Hematopoietic multipotent progenitor cell treated with erythropoietin and hydrocortisone succinate and interleukin-3 and kit ligand, for 4 days (in vitro differentiated cells): ENCODE measurements at regions not wholly inside any gene's neighbourhood (a gene's known extent, or its start where the extent isn't known, plus 50 kb on each side); places are given as distances from the start of the nearest gene placed in this dataset.
"Not testable (repeated sequence)": the region's sequence is repeated elsewhere in the genome, so short reads cannot be mapped to it uniquely, and the experiment has no call there.

ENCODE experiments used
- DNase-seq: peaks from one replicate; pipeline ENCODE4 v3.0.0-alpha.2; 2015

DNA sequence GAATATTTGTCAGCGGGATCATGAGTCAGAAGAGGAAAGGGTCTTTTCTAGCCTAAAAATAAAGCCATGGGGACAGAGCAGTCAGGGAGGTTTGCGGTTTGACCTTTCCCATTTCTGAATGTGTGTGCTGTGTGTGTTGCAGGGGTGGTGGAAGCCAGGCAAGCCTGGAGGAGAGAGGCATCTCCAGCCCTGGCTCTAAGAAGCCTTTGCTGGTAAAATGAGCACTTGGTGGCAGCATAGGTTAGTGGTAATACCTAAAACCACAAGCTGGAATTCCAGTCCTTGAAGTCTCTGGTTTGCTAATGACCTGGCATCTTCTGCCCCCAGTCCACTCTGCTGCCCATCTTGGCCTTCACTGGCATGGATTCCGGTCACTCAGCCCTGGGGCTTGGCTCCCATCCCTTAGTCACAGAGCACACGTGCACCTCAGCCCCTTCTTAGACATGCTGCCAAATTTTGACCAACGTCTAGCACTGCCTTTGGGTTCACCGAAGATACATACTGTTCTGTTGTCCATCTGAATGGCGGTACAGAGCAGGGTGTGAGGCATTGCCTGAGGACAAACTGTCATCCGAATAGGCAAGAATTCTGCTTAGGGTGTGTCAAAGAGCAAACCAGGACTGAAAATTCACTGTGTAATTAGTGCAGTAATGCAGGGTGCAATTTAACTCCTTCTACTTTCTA is 52.7 kb downstream of the KCNA5 start:
- DNase-seq: no peak

DNA sequence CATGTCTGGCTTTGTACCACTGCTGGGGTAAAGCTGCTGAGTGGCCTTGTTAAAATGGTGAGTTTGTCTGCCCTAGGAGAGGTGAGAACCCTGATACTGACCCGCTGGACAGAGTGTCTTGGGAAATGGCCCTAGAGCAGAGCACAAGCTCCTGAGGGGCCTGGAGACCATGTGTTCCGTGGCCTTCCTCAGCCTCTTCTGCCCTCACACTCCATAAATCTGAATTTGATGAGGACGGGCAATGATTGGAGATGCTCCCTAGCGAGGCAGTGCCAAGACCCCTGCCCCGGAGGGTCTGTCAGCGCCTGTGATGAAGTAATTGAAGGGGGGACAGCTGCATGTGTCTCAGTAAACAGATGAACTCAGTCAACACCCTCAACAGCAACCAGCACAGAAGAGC is 54.1 kb downstream of the KCNA5 start:
- DNase-seq: no peak

DNA sequence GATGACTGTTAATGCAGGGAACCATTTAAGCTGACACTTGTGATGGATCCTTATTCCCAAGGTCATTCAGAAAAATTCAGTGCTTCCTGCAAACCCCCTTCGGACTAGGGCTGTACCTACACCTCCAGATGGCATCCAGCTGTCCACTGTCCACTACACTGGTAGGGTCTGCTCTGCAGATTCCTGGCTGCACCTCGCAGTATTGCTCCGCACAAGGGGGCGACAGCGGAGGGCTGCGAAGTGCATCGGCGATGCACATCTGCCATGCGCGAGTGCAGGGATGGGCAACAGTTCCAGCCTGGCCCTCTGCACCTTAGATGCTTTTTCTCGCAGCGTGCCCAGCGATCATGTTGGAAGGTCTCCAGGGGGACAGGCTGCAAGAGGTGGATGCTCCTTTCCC is 55.5 kb downstream of the KCNA5 start:
- DNase-seq: no peak

DNA sequence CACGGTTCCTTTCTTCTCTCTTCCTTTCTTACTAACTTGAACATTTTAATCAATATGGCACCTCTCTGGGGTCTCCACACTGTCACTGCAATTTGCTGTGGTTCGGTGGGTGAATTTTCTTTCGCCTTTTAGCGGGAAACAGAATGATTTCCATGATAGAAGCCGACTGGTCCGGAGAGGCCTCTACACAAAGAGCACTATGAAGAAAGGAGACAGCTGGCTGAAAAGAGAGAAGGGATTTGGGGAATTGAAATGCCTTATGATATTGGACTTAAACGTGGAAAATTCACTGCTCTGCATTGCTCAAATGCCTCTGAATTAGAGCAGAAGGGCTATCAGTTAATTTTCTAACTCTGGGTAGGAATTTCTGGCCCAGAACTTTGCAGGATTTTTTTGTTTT is 55.9 kb downstream of the KCNA5 start:
- DNase-seq: no peak

DNA sequence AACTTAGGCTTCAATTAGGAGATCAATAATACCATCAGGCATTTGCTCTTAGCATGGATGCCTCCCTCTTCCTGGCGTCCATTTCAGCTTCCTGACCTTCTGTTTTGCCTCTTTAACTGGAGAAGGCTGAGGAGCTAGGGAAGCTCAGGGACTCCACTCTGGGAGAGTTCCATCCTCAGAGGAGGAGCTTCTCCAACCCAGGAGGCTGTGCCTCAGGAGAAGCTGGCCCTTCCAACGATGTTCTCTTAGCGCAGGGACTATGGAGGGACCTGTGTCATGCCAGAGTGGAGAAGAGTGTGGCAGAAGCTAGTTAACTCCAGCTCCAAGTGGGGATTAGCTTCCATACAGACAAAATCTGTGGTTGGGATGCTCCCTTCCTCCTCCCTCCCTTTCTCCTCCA is 58.0 kb downstream of the KCNA5 start:
- DNase-seq: no peak

DNA sequence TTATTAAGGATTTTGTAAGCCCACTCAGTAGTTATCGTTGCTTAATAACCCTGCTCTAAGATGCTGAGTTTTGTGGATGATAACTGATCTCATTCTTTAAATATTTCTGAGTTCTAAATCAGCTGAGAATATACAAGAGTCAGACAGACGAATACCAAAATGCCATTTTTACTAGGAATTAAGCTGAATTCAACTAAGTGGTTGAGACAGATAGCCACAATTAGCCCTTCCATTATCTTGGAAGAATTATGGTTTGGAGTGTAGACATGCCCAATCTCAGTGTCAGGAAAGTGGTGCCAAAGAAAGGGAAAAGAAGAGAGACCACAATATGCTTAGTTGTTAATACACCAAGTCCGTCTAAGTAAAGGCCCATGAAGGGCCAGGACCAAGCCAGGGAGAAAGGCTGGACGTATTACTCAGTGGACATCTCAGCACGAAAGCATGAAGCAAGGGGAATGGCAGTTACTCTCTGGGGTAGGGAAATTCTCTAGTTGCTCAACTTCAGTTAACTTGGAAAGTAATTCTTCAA is 58.6 kb downstream of the KCNA5 start:
- DNase-seq: no peak

DNA sequence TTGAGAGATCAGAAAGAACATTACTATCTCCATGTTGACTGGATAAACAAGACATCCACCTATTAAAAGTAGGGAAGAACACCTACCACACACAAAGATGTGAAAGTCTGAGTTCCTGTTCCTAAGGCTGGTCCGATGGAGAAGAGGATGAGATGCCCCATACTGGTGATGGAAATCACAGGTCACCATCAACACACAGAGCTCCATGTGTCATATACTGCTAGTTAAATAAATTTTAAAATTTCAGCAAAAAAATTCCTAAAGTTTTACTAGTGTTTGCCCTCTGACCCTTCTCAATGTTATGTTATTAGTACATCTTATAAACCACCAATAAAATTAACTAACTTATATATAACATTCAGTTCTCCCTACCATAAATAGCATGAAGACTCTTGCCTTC is 59.1 kb downstream of the KCNA5 start:
- DNase-seq: no peak

DNA sequence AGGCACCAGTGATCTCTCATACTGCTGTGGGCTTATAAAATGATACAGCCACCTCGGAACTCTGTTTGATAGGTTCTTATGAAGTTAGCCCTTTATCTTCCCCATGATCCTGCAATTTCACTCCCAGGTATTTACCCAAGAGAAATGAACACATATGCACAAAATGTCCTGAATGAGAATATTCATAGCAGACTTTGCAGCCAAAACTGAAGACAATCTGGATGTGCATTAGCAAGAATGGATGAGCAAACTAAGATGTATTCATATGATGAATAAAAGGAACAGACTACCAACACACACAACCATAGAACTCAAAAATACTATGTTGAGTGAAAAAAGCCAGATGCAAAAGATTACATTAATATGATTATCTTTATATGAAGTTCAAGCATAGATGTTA is 66.7 kb downstream of the KCNA5 start:
- no peak for DNase-seq

DNA sequence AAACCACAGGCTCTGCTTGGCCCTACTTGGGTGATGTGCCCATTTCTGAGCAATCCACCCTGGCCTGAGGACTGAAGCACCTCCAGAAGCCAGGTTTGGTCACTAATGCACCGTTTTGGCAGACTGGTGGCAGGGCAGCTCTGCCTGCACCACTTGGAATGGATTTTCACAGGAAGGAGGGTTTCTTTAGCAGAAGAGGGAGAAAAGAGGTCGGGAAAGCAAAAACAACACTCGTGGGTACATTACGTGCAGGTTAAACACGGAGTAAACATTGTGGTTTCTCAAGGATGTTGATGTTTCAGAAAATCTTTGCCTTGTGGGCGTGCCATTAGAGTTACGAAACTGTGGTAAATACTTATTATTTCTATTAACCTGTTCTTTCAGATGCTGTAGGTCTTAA is 70.8 kb downstream of the KCNA5 start:
- no peak for DNase-seq

DNA sequence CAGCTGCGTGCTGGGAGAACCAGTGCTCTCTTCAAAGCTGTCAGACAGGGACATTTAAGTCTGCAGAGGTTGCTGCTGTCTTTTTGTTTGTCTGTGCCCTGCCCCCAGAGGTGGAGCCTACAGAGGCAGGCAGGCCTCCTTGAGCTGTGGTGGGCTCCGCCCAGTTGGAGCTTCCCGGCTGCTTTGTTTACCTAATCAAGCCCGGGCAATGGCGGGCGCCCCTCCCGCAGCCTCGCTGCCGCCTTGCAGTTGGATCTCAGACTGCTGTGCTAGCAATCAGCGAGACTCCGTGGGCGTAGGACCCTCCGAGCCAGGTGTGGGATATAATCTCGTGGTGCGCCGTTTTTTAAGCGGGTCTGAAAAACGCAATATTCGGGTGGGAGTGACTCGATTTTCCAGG is 78.1 kb downstream of the KCNA5 start:
- not testable (repeated sequence) for DNase-seq

DNA sequence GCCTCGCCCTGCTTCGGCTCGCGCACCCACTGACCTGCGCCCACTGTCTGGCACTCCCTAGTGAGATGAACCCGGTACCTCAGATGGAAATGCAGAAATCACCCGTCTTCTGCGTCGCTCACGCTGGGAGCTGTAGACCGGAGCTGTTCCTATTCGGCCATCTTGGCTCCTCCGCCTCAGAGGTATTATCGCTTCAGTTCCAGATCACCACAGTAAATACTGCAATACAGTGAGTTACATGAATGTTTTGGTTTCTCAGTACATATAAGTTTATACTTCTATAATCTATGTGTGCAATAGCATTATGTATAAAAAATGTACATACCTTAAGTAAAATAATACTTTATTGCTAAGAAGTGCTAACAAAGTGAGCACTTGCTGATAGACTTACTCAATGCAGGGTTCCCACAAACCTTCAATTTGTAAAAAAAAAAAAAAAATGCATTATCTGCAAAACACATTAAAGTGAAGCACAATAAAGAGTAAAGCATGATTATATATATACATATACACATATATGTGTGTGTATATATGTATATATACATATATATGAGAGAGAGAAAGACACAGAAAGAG is 78.7 kb downstream of the KCNA5 start:
- DNase-seq: not testable (repeated sequence)

DNA sequence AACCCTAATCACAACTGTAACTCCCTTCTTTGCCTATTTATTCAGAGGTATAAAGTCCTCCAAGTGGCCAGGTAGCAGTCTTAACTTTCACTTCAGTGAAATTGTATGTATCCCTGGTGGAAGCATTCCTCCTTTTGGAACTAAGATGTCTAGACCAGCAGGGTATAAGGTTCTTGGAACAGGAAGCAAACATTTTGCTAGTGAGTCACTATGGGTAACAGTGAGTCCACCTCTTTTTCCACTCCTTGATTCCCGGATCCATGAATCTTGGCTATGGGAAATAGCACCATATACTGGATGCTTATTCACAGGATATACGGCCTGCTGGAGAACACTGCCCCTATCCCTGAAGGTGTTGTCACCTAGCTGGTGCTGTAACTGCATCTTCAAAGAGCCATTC is 80.2 kb downstream of the KCNA5 start:
- DNase-seq: no peak

DNA sequence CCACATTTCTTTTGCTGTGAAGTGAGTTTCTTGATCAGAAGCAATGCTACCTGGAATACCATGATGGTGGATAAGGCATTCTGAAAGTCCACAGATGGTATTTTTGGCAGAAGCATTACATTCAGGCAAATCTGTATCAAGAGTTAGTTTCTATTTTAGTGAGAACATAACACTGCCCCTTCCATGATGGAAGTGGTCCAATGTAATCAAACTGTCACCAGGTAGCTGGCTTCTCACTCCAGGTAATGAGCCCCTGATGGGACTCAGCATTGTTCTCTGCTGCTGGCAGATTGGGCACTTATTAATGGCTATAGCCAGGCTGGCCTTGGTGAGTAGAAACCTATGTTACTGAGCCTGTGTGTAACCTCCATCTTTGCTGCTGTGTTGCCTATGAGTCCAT is 80.7 kb downstream of the KCNA5 start:
- DNase-seq: no peak

DNA sequence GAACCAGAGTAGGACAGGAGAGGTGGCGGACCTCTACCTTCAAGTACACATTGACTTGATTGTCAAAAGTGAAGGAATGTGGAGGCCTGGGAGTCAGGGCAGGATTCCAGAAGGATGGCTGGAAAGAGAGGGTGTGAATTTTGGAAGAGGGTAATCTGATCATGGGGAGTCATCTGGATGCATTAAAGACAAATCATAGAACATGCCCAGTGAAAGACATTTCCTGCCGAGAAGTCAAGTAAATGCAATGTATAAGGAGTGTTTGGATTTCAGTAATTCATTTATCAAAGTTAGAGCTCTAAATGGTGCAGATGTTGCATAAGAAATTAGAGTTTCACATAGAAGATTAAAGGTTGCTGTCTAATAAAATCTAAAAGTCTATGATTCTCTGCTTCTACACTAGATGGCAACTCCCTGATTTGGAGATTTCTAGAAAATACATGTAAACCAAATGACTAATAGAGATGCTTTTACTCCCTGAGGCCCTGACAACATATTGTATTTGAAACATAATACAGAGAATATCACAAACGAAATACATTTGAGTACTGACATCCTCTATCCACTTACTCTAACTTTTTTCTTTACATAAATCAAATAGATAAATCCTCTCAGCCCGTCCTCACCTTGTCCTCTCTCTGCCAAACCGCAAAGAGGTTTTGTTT is 91.3 kb downstream of the KCNA5 start:
- no peak for DNase-seq

DNA sequence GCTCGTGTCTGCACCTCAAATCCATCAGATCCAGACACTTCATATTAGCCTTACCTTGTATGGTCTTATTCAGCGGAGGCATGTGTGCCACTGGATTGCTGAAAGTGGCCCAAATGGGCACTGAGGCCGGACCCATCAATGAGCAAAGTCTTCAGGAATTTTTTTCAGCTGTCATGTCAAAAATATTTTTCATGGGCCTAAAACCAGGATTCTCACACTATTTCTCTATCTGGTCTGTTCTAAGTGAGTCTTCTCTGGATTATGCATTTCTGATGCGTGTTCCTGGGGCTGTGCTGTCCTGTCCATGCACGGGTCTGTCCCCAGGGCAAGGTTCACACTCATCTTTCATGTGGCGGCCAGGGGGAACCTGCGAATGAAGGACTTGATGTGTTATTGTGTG is 94.6 kb downstream of the KCNA5 start:
- DNase-seq: no peak

DNA sequence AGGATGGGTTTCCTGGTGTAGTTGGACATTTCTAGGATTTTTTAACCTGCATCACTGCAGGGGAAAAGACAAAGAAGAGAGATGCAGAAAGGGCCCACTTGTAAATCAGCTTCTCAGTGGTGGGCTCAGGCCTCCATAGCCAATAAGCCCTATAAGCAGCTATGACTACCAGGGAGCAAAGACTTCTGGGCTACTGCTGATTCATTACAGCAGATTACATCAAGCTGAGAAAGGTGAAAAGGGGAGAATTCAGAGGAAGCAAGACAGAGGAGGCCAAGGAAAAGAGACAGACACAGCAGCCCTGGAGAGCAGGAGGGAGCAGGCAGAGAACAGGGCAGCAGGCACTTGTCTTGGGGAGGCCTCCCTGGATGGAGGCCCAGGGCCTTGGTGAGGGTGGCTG is 95.2 kb downstream of the KCNA5 start:
- DNase-seq: no peak

DNA sequence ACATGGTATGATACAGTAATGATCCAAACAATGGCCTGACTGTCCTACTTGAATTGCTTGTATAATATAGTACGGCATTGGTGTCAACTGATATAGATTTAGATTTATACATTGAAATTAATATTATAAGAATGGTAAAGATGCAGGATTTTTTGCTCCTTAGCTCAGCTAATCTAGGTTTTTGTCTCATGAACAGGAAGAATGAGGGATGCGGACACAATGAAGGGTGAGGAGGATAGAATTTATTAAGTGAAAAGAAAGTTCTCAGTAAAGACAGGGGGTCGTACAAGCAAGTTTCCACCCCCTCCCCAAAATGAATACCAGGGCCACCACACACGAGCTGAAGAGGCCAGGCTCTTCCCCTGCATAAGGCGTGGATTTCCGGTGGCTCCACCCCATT is 96.1 kb downstream of the KCNA5 start:
- no peak for DNase-seq

DNA sequence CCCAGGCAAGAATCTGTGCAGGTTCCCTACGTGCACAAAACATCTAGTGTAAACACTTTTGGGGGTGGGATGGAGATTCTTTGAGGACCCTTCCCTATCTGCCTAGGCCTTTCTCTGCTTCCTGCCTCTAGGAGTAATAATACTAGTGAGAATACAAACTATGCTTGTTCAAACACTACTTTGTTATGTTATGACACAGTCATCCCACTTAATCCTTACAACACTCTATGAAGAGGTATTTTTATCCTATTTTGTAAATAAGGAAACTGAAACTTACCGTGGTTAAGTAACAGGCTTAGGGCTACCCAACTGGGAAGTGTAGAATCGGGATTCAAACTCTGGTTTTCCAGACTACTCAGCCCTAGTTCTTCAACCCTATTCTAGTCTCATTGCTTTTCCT is 96.5 kb downstream of the KCNA5 start:
- no peak for DNase-seq

DNA sequence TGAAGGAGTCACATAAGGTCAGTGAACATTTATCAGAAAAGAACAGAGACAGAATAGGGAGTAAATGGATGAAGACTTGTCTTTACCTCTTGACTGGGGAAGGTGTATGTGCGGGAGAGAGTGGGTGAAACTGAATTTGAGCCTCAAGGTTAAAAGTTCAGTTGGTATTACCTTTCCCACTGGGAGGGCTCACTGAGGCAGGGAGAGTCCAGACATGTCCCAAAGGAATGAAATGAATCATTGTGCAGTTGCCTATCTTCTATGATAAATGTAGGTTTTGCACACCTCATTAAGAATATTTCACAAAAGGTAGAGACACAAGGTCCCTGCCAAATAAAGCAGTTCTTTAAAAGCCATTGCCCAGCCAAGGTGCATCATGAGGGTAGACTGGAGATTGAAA is 105.2 kb downstream of the KCNA5 start:
- no peak for DNase-seq

DNA sequence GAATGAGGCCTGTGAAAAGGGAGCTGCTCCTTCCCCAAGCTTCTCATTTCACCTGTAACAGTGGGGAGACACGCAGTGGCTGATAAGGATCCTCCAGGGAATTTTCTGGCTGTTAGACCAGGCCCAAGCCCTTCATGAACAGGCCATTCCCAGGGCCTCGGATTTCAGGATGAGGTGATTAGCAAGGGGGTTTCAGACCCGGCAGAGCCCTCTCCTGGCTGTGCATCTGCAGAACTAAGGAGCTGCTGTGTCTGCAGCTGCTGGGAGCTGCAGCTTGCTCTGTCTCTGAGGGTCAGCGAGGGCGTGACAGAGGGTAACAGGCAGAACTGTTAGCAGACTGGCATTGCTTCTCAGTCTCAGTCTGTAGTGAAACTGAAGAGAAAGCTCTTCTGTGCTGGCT is 110.4 kb downstream of the KCNA5 start:
- DNase-seq: no peak

DNA sequence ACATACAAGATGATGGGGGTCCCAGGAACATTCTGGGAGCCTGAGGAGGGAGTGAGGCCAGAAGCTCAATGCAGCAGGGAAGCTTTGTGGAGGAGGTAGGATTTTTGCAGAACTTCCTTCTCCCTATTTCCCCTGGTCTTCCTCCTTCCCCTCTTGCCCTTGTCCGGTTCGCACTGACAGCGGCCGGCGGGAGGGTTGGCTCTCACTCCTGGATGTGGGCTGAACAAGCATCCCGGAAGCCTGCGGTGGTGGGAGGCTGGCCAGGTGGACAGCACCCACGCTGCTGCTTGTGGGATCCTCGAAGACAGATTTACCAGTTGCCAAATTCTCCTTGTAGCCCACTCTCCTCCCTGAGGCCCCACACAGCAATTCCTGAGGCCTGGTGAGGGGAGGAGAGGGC is 112.2 kb downstream of the KCNA5 start:
- no peak for DNase-seq

DNA sequence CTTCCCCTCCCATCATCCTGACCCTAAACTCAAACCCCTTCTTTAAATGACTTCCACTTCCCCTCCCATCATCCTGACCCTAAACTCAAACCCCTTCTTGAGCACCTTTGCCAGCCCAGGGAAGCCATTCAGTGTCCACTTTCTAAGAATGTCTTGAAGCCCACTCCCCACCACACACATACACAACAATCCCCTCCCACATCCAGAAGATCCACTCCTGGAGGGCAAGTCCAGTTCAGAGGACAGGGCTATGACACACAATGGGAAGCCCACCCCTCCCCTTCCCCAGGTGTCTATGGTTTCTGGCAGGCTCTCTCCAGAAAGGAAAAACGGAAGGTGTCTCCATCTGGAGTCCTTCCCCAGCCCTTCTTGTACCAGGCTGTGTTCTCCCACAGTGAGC is 117.1 kb downstream of the KCNA5 start:
- DNase-seq: no peak

DNA sequence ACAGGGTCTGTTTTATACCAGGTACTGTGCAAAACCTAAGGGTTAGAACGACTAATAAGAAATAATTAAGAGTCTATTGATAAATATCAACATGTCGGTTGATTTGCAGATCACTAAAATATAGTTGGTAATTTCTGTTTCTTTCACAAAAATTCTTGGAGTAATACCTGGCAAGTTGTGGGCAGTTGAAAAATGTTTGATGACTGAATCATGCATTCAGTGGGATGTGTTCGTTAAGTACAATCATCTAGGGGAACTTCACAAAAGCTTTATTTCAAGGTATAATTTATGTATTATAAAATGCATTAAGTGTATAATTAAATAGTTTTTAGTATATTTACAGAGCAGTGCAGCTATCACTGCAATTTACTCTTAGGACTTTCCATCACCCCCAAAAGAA is 120.0 kb downstream of the KCNA5 start:
- DNase-seq: no peak

DNA sequence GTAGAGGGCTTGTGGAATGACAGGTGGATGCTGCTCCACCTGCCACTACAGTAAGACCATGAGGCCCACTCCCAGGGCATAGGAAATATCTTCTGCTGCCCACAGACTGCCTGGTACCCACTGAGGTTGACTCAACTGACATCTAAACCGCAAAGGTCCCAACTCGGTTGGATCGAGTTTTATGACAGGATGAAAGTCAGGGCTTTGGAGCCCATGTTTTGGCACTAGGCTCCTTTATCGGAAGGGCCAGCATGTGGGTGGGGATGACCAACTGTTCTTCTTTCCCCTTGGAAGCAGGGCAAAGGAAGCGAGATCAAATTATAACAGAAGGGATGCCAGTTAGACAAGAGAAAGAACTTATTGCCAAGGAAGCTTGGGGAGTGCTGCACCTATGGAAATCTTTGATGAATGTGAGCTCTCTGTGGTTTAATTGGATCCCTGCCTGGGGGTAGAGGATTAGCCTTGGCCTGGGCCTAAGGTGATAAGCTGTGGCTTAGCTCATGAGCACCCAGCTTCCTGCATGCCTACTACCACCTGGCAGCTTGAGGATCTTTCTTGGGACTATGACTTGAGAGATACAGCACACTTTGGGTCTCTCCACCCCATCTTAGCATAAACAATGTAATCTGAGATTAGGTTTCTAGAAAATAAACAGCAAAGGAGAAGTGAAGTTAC is 121.8 kb downstream of the KCNA5 start:
- DNase-seq: peak; percentile 5
